Activated naive CD4-positive, alpha-beta T cell treated with anti-CD3 and anti-CD28 coated beads for 36 hours (primary cell): ENCODE measurements at regions not wholly inside any gene's neighbourhood (a gene's known extent, or its start where the extent isn't known, plus 50 kb on each side); places are given as distances from the start of the nearest gene placed in this dataset.

Experiments used
- CTCF ChIA-PET: fragments of 350-600 bp; sonication (Branson Sonifier 250); formaldehyde crosslinking; loops from one replicate; lab custom pipeline; 2021; ENCODE audit warnings: antibody characterized with exemption; lab: Charles Lee
- DNase-seq: peaks from one replicate; pipeline ENCODE4 v3.0.0-alpha.2; 2020
- H3K27ac Mint-ChIP-seq: one replicate; pipeline ENCODE4 v1.8.0; 2021; ENCODE audit warnings: mild to moderate bottlenecking, mixed read lengths
- H3K27me3 Mint-ChIP-seq: one replicate; pipeline ENCODE4 v1.8.0; 2021; ENCODE audit warnings: low read depth, mixed read lengths
- H3K36me3 Mint-ChIP-seq: one replicate; pipeline ENCODE4 v1.8.0; 2021; ENCODE audit warnings: low read depth, mixed read lengths
- H3K4me1 Mint-ChIP-seq: one replicate; pipeline ENCODE4 v1.8.0; 2021; ENCODE audit warnings: low read depth, mixed read lengths
- H3K4me3 Mint-ChIP-seq: one replicate; pipeline ENCODE4 v1.8.0; 2021; ENCODE audit warnings: mild to moderate bottlenecking, moderate library complexity, mixed read lengths
- H3K9me3 Mint-ChIP-seq: one replicate; pipeline ENCODE4 v1.8.0; 2021; ENCODE audit warnings: mixed read lengths
- intact Hi-C: fragments of 100-400 bp; cut with micrococcal nuclease; formaldehyde crosslinking; loops from one replicate; pipeline ENCODE4 v1.15.1; 2023

DNA sequence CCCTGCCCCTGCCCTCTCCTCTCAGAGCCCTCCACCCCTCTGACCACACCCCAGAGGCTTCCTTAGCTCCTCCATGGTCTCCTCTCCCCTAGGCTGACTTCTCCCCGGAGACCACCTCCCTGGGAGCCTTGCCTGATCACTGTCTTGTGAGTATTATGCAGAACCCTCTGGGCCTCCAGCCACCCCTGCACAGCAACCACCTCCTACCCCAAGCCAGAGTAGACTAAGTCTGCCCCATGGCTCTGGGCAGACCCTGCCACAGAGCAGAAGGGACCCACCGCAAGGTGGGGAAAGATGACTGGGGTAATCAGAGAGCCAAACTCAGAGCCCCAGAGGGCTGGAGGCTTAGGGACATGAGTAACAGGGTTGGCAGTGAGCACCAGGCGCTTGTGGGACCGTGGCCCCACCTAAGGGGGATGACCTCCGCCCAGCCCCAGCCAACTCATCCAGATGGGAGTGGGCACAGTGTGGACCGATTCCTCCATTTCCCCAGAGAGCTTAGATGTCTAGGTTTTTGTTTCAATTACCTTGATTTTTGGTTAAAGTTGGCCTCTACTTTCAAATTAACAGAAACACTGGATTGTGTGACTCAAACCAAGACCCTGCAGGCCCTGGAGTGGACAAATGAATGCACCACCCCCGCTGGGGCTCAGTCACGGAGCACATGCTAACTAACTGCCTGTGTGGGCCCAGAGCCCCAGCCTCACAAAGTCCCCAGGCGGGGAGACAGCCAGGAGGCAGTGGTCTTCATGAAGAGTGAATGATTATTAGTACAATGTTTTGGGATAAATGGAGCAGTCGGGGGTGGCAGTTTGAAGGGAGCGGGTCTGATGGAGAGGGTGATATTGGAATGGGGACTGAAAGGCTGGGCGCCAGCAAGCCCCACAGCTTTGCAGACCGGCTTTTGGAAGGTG, 119.4 kb upstream of the PRR20G start:
- no peak overlapping the region for H3K4me3 Mint-ChIP-seq
- H3K4me1 Mint-ChIP-seq, result no peaks in the 10 kb centered on the region
- H3K36me3 Mint-ChIP-seq, result no peaks in the 10 kb centered on the region
- no peaks in the 10 kb centered on the region for H3K9me3 Mint-ChIP-seq
- no peak for DNase-seq
- no peak overlapping the region for H3K27ac Mint-ChIP-seq
- intact Hi-C loops, result no loop called here
- CTCF ChIA-PET, result interaction anchor here (1.3 kb wide), 1 partner anchor 140 kb away, joined by 3 read pairs; no protein-coding TSS in a partner anchor
- peaks cover 14% of the 10 kb centered on the region for H3K27me3 Mint-ChIP-seq

DNA sequence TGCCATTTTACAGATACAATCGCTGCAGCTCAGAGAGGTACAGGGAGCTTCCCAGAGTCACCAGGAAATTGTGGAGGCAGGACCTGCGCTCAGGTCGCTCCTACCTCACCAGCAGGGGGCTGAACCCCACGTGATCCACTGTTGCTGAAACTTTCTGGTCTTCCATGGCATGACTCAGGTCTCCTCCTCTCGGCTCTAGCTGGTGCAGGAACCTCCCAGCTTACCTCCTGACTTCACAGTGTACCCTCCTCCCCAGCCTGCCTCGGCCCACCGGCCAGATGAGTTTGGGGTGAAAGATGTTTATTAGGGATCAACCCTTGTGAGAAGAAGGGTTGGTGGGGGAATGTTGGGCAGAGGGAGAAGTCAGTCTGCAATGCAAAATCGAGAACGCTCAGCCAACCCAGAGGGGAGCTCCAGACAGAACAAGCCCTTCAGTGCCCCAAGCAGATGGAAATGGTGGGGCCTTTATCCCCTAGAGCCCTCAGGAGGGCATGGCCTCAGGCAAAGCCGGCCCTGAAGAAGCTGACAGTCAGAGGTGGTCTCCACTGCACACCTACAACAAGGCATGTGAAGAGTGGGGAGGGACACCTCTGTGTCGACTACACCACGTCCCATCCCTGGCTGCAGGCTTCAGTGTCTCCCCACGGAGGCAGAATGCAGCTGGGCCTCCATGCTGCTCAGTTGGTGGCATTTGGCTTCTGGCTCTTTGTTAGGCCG, 118.6 kb upstream of the PRR20G start:
- DNase-seq, result peak; percentile 44
- peaks cover 14% of the 10 kb centered on the region for H3K27me3 Mint-ChIP-seq
- CTCF ChIA-PET, result interaction anchor here (1.3 kb wide), 1 partner anchor 140 kb away, joined by 3 read pairs; no protein-coding TSS in a partner anchor

DNA sequence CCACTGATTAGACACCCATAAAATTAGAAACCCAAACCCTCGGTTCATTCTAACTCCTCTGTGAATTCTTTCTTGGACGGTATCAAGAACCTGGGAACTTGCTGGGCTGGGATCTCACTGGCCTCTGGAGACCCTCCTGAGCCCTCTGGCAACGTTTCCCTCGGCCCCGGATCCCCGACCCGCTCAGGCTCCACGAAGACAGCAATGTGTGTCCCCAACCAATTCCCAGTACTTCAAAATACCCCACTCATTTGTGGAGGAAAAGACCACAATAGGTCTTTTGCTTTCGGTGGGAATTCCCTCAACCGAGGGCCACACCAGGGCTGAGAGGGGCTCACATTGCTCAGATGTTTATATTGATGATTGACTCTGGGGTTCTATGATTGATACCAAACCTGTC, 117.9 kb upstream of the PRR20G start:
- Mint-ChIP-seq H3K27me3 (peaks cover 13% of the 10 kb centered on the region), H3K4me1 (no peaks in the 10 kb centered on the region), H3K27ac (no peak overlapping the region), H3K36me3 (no peaks in the 10 kb centered on the region), H3K9me3 (no peaks in the 10 kb centered on the region), H3K4me3 (no peak overlapping the region)
- intact Hi-C loops, result no loop called here
- CTCF ChIA-PET, result interaction anchor here (1.3 kb wide), 1 partner anchor 141 kb away, joined by 3 read pairs; no protein-coding TSS in a partner anchor
- DNase-seq, result no peak

More for the DNA sequence above, 118.6 kb upstream of the PRR20G start:
- H3K4me1 Mint-ChIP-seq, result no peaks in the 10 kb centered on the region
- no peaks in the 10 kb centered on the region for H3K9me3 Mint-ChIP-seq
- H3K4me3 Mint-ChIP-seq, result no peak overlapping the region
- H3K27ac Mint-ChIP-seq, result no peak overlapping the region
- intact Hi-C loops, result no loop called here
- no peaks in the 10 kb centered on the region for H3K36me3 Mint-ChIP-seq

DNA sequence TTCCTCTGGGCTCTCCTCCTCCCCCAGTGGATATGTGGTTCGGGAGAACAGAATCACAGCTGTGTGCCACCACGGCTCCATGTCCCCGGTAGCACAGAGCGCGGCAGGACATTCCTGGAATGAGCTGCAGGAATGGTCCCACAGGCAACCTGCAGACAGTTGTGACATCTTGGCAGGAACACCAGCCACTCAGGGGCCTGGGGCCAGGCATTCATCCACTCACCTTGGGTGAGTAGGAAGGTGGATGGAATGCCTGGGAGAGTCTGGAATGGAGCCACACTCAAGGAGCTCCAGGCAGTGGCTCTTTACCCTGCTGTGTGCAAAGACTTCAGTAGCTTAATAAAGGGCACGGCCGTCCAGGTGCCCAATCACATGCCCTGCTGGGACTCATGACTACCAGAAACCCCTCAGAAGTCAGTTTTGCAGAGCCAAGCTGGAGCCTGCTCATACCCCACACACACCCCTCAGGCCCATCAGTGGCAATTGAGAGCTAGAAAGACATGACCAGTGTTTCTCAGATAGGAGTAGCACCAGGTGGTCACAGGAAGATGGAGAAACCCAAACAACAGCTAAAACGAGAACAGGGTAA, 117.3 kb upstream of the PRR20G start:
- no peak for DNase-seq
- CTCF ChIA-PET, result no interaction called here
- Mint-ChIP-seq H3K36me3 (no peaks in the 10 kb centered on the region), H3K9me3 (no peaks in the 10 kb centered on the region), H3K4me1 (no peaks in the 10 kb centered on the region), H3K27ac (no peak overlapping the region), H3K27me3 (peaks cover 7% of the 10 kb centered on the region), H3K4me3 (no peak overlapping the region)
- intact Hi-C loops, result no loop called here

DNA sequence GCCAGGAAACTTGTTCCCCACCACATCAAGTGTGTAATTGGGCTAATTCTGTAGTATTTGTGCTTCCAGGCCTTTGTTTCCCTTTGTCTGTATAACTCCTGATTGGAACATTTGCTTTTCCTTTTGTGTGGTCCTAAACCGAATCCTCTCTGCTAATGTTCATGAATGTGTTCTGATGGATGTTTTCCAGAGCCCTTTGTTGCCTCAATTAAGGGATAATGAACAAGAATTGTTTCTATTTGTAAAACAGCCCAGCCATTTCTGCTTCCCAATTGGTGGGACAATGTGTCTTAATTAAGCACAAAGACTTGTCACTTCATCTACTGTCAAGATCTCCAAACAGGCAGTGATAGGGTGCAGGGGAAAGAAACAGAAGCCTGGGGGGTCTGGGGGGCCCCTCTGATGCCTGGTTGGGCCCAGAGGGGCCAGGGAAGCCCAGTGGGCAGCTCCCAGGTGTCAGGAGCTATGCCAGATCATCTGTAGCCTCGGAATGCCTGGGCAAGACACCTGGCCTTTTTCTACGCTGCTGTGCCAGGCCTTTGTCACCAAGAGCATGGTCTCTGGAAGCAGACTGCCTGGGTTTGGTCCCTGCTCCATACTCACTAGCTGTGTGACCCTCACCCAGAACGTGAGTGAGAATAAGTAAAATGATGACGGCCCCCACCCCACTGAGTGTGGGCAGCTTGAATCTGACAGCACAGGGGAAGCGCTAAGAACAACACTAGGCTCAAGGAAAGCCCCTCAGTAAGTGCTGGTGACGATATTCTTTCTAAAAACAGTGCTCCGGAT, 116.6 kb upstream of the PRR20G start:
- intact Hi-C loops, result no loop called here
- H3K36me3 Mint-ChIP-seq, result no peaks in the 10 kb centered on the region

DNA sequence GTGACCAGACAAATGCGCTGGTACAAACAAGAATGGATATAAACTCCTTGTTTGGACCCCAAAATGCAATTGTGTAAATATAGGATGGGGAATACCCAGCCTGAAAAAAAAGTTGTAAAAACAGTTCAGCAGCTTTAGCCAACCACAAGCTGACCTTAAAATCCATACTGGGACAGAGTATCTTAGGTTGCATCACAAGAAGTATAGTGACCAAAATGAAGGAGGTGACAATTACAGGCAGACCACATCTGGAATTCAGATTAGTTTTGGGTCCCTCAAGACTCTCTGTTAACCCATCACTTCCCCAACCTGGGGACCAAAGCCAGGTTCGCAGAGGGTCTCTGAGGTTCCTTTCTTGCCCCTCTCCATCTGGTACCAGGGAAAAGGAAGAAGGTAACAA, 115.9 kb upstream of the PRR20G start:
- no peak for DNase-seq
- peaks cover 7% of the 10 kb centered on the region for H3K27me3 Mint-ChIP-seq
- H3K4me3 Mint-ChIP-seq, result no peak overlapping the region
- no peaks in the 10 kb centered on the region for H3K36me3 Mint-ChIP-seq
- no peaks in the 10 kb centered on the region for H3K4me1 Mint-ChIP-seq
- no peaks in the 10 kb centered on the region for H3K9me3 Mint-ChIP-seq
- H3K27ac Mint-ChIP-seq, result no peak overlapping the region
- intact Hi-C loops, result no loop called here
- CTCF ChIA-PET, result no interaction called here

More for the DNA sequence above, 116.6 kb upstream of the PRR20G start:
- DNase-seq, result no peak
- Mint-ChIP-seq H3K4me1 (no peaks in the 10 kb centered on the region), H3K9me3 (no peaks in the 10 kb centered on the region), H3K27ac (no peak overlapping the region), H3K27me3 (peaks cover 7% of the 10 kb centered on the region), H3K4me3 (no peak overlapping the region)
- CTCF ChIA-PET, result no interaction called here

DNA sequence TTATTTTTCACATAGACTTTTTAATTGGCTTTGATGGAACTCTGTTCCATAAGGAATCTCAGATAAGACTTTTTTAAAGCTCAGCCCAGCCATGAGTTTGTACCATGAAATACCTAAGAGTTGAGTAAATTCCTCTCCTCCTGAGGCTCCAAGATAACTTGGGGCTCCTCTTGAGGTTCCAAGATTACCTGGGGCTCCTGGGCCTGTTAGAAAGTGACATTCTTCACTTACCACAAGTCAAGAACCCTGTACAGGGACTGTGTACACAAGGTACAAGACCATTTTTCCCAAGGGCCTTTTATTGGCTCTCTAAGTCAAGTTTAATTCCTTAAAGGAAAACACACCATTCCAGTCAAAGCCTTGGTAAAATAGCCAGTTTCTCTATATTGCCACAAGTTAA, 111.3 kb upstream of the PRR20G start:
- CTCF ChIA-PET, result no interaction called here
- DNase-seq, result no peak
- Mint-ChIP-seq H3K4me3 (no peak overlapping the region), H3K36me3 (no peaks in the 10 kb centered on the region), H3K4me1 (no peaks in the 10 kb centered on the region), H3K27me3 (no peaks in the 10 kb centered on the region), H3K9me3 (no peaks in the 10 kb centered on the region), H3K27ac (no peak overlapping the region)
- intact Hi-C loops, result no loop called here

DNA sequence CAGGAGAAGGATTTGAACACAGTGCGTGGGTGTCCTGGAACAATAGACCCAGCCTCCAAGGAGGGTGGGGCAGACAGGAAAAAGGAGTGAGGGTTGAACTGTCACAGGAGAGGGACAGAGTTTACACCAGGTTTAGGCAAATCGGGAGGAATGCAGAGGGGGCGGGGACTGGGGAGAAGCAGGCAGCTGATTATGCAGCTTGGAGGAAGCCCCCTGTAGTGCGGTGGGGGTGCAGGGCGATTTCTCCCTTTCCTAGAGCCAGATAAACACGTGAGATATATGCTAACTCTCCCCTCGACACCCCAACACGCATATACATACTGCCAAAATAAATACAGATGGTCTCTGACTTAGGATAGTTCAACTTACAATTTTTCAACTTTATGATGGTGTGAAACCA, 108.6 kb upstream of the PRR20G start:
- Mint-ChIP-seq H3K4me3 (no peak overlapping the region), H3K36me3 (no peaks in the 10 kb centered on the region), H3K27me3 (no peaks in the 10 kb centered on the region), H3K27ac (no peak overlapping the region), H3K4me1 (no peaks in the 10 kb centered on the region), H3K9me3 (no peaks in the 10 kb centered on the region)
- intact Hi-C loops, result no loop called here
- no peak for DNase-seq
- CTCF ChIA-PET, result no interaction called here

DNA sequence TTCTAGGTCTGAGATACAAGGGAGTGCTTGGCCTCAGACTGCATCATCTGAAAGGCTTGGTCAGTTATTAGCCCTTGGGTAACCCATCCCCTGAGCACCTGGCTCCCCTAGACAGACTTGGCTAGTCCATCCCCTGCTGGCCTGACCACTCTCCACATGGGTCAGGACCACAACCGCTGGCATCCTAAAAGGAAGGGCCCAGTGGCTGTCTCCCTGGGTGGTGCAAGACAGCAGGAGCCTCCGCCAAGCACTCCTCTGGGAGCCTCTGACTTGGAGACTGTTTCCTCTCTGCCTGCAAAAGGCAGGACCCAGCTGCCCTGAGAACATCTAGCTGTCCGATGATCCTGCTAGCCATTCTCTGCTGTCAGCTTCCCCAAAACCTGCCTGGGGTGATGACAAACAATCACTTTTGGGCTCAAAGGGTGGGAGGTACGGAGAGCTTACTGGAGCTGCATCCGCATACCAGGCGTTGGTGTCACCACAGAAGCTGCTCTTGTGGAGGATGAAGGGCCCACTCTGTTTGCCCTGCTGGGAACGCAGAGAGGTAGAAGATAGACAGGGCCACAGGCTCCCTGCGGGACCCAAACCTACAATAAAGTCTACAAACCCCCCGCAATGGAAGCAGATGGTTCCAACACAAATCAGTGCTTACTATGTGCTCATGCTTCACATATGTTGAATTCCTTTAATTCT, 108.0 kb upstream of the PRR20G start:
- H3K27ac Mint-ChIP-seq, result no peak overlapping the region
- no peaks in the 10 kb centered on the region for H3K9me3 Mint-ChIP-seq
- no peaks in the 10 kb centered on the region for H3K36me3 Mint-ChIP-seq
- H3K27me3 Mint-ChIP-seq, result no peaks in the 10 kb centered on the region
- no peak for DNase-seq
- CTCF ChIA-PET, result no interaction called here
- no peaks in the 10 kb centered on the region for H3K4me1 Mint-ChIP-seq
- H3K4me3 Mint-ChIP-seq, result no peak overlapping the region
- intact Hi-C loops, result no loop called here

DNA sequence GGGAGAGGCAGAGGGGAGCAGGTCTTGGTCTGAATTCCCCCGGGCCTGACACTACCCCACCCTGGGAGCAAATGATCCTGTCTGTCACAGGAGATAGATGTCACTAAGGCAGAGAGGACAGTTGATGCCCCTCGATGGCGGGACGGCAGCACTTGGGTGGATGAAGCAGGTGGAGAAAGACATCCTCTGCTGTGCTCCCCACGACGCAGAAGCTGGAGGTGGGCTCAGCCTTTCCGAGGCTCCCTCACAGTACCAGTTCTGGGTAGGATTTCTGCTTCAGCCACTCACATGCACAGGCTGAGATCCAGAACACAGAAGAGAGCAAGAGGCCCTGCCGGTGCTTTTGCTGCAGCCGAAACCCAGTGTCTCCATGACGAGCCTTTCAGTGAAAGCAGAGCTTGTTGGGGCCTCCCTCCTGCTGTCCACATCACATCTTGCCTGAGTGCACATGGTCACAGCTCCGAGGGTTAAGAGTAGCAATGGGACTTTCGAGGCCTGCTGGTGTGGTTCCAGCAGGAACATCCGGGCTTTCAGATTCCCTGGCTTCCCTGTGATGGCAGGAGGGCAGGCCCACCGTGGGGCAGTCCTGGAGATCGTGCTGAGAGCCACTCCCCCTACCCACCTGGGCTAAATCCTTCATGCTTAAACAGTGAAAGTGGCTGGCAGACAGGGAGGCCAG, 107.3 kb upstream of the PRR20G start:
- H3K27ac Mint-ChIP-seq, result no peak overlapping the region
- H3K27me3 Mint-ChIP-seq, result no peaks in the 10 kb centered on the region
- H3K9me3 Mint-ChIP-seq, result no peaks in the 10 kb centered on the region
- intact Hi-C loops, result no loop called here
- CTCF ChIA-PET, result no interaction called here
- no peak overlapping the region for H3K4me3 Mint-ChIP-seq
- no peak for DNase-seq
- H3K4me1 Mint-ChIP-seq, result no peaks in the 10 kb centered on the region
- H3K36me3 Mint-ChIP-seq, result no peaks in the 10 kb centered on the region

DNA sequence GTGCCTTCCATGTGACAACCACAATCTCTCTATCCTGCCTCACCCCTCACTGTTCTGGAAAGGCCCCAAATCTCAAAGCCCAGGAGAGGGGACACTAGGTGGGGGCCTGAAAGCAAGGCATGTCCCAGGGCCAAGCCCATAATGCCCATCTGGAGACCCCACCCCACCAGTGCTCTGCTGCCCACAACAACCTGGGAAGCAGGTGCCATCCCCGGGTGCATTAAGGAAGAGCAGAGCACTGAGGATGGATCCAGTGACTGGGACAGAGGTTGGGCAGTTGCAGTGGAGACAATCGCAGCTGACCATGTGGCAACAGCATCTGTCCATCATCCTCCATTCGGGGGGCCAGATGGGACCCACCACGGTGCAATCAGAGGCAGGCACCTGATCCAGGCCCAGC, 106.2 kb upstream of the PRR20G start:
- no peaks in the 10 kb centered on the region for H3K27me3 Mint-ChIP-seq
- H3K9me3 Mint-ChIP-seq, result no peaks in the 10 kb centered on the region
- H3K4me1 Mint-ChIP-seq, result no peaks in the 10 kb centered on the region
- no peak overlapping the region for H3K4me3 Mint-ChIP-seq
- no peak overlapping the region for H3K27ac Mint-ChIP-seq
- intact Hi-C loops, result no loop called here
- DNase-seq, result no peak
- CTCF ChIA-PET, result no interaction called here
- no peaks in the 10 kb centered on the region for H3K36me3 Mint-ChIP-seq
